ENCODE measurements at regions not wholly inside any gene's neighbourhood (a gene's known extent, or its start where the extent isn't known, plus 50 kb on each side); places are given as distances from the start of the nearest gene placed in this dataset.

- no peak for TF ChIP-seq EP300 (IDR thresholded peaks at IDR 0.05; ENCODE audit: borderline replicate concordance)
- TF ChIP-seq TAF1 (IDR thresholded peaks at IDR 0.05; ENCODE audit: low read depth), result no peak
- TF ChIP-seq YY1 (IDR thresholded peaks at IDR 0.05; ENCODE audit: low read depth), result no peak
- TF ChIP-seq CREB1 (IDR thresholded peaks at IDR 0.05; ENCODE audit: low read depth), result no peak
- no peak for TF ChIP-seq NFIC (IDR thresholded peaks at IDR 0.05)
These were observed 265.9 kb downstream of the SEC16B start for GRCh38 chr1:177703888-177704446.

- TF ChIP-seq CEBPB (IDR thresholded peaks at IDR 0.05) (no peak), FOXM1 (IDR thresholded peaks at IDR 0.05; ENCODE audit: borderline replicate concordance, low read depth) (no peak), YY1 (IDR thresholded peaks at IDR 0.05; ENCODE audit: low read depth) (no peak), TEAD4 (IDR thresholded peaks at IDR 0.05) (no peak), TCF12 (IDR thresholded peaks at IDR 0.05; ENCODE audit: low read depth) (no peak), TAF1 (IDR thresholded peaks at IDR 0.05; ENCODE audit: low read depth) (no peak), MAX (IDR thresholded peaks at IDR 0.05) (no peak), EGR1 (IDR thresholded peaks at IDR 0.05) (no peak), USF1 (IDR thresholded peaks at IDR 0.05) (no peak), EP300 (IDR thresholded peaks at IDR 0.05; ENCODE audit: borderline replicate concordance) (no peak), CREB1 (IDR thresholded peaks at IDR 0.05; ENCODE audit: low read depth) (no peak), NFIC (IDR thresholded peaks at IDR 0.05) (no peak), REST (IDR thresholded peaks at IDR 0.05; ENCODE audit: low read depth) (no peak), ZBTB7A (IDR thresholded peaks at IDR 0.05; ENCODE audit: low read depth) (no peak), RAD21 (IDR thresholded peaks at IDR 0.05; ENCODE audit: low read depth) (no peak)
These were observed 268.1 kb downstream of the SEC16B start for GRCh38 chr1:177701654-177702353.

- TF ChIP-seq NFIC (IDR thresholded peaks at IDR 0.05) (no peak), RAD21 (IDR thresholded peaks at IDR 0.05; ENCODE audit: low read depth) (no peak), YY1 (IDR thresholded peaks at IDR 0.05; ENCODE audit: low read depth) (no peak), CEBPB (IDR thresholded peaks at IDR 0.05) (no peak), EP300 (IDR thresholded peaks at IDR 0.05; ENCODE audit: borderline replicate concordance) (no peak), MAX (IDR thresholded peaks at IDR 0.05) (no peak), TAF1 (IDR thresholded peaks at IDR 0.05; ENCODE audit: low read depth) (no peak), REST (IDR thresholded peaks at IDR 0.05; ENCODE audit: low read depth) (no peak), EGR1 (IDR thresholded peaks at IDR 0.05) (no peak), TCF12 (IDR thresholded peaks at IDR 0.05; ENCODE audit: low read depth) (no peak), TEAD4 (IDR thresholded peaks at IDR 0.05) (no peak), USF1 (IDR thresholded peaks at IDR 0.05) (no peak), CREB1 (IDR thresholded peaks at IDR 0.05; ENCODE audit: low read depth) (no peak), ZBTB7A (IDR thresholded peaks at IDR 0.05; ENCODE audit: low read depth) (no peak), FOXM1 (IDR thresholded peaks at IDR 0.05; ENCODE audit: borderline replicate concordance, low read depth) (no peak)
These were observed 269.0 kb downstream of the SEC16B start for GRCh38 chr1:177700856-177701255.

- no peak for TF ChIP-seq EP300 (IDR thresholded peaks at IDR 0.05; ENCODE audit: borderline replicate concordance)
- TF ChIP-seq TCF12 (IDR thresholded peaks at IDR 0.05; ENCODE audit: low read depth), result no peak
- no peak for TF ChIP-seq RAD21 (IDR thresholded peaks at IDR 0.05; ENCODE audit: low read depth)
- no peak for TF ChIP-seq EGR1 (IDR thresholded peaks at IDR 0.05)
- TF ChIP-seq YY1 (IDR thresholded peaks at IDR 0.05; ENCODE audit: low read depth), result no peak
These were observed 278.9 kb downstream of the SEC16B start for GRCh38 chr1:177690996-177691395.

GRCh38 chr1:177687544-177687943 is 282.3 kb downstream of the SEC16B start:
- no peak for TF ChIP-seq RAD21 (IDR thresholded peaks at IDR 0.05; ENCODE audit: low read depth)
- no peak for TF ChIP-seq TEAD4 (IDR thresholded peaks at IDR 0.05)
- TF ChIP-seq FOXM1 (IDR thresholded peaks at IDR 0.05; ENCODE audit: borderline replicate concordance, low read depth), result no peak
- no peak for TF ChIP-seq ZBTB7A (IDR thresholded peaks at IDR 0.05; ENCODE audit: low read depth)

GRCh38 chr1:177686933-177687332 is 282.9 kb downstream of the SEC16B start:
- no peak for TF ChIP-seq USF1 (IDR thresholded peaks at IDR 0.05)
- no peak for TF ChIP-seq ZBTB7A (IDR thresholded peaks at IDR 0.05; ENCODE audit: low read depth)
